ENCODE measurements at regions not wholly inside any gene's neighbourhood (a gene's known extent, or its start where the extent isn't known, plus 50 kb on each side); places are given as distances from the start of the nearest gene placed in this dataset.

GRCh38 chr2:149701241-149701640 is 113.7 kb upstream of the MMADHC start:
- TF ChIP-seq DMBX1 (CRISPR knock-in tag; IDR thresholded peaks at IDR 0.05; ENCODE audit: borderline replicate concordance), result no peak
- TF ChIP-seq TFAP4 (CRISPR knock-in tag; IDR thresholded peaks at IDR 0.05; ENCODE audit: borderline replicate concordance), result no peak
- TF ChIP-seq LEF1 (IDR thresholded peaks at IDR 0.05), result no peak
- TF ChIP-seq ZBTB8A (IDR thresholded peaks at IDR 0.05; ENCODE audit: partially characterized antibody), result no peak
- TF ChIP-seq RAD21 (CRISPR knock-in tag; conservative IDR thresholded peaks at IDR 0.05 in 1 of 2, IDR thresholded peaks at IDR 0.05 in 1 of 2), result no peak
- TF ChIP-seq CTCF (IDR thresholded peaks at IDR 0.05 in 2 of 3, conservative IDR thresholded peaks at IDR 0.05 in 1 of 3; ENCODE audit: insufficient read depth in 2 of 3, low read depth in 1 of 3, low read length in 3 of 3), result no peak
- no peak for TF ChIP-seq ZNF77 (CRISPR knock-in tag; IDR thresholded peaks at IDR 0.05)
- no peak for TF ChIP-seq CEBPB (tag; IDR thresholded peaks at IDR 0.05)
- no peak for TF ChIP-seq CEBPZ (IDR thresholded peaks at IDR 0.05; ENCODE audit: borderline replicate concordance, low read depth, low read length)
- no peak for TF ChIP-seq KLF13 (tag; IDR thresholded peaks at IDR 0.05; ENCODE audit: borderline replicate concordance, low read depth)
- TF ChIP-seq HMG20B (CRISPR knock-in tag; IDR thresholded peaks at IDR 0.05), result no peak
- no peak for TF ChIP-seq POLR2AphosphoS5 (IDR thresholded peaks at IDR 0.05; ENCODE audit: control insufficient read depth, insufficient read depth, low read depth, low read length)
- TF ChIP-seq SREBF1 (IDR thresholded peaks at IDR 0.05; ENCODE audit: borderline replicate concordance, low read depth, low read length), result no peak

Data from K562 (cell line).